K562 (cell line): ENCODE measurements at regions not wholly inside any gene's neighbourhood (a gene's known extent, or its start where the extent isn't known, plus 50 kb on each side); places are given as distances from the start of the nearest gene placed in this dataset.

Source experiments
- ATAC-seq: fragments of 200-7000 bp; cut with Tn5 transposase; 3 replicates; pipeline ENCODE4 v1.9.1; 2020; ENCODE audit warnings: moderate library complexity
- BruUV-seq: library from RNA; stranded (reverse); fragments of 400-500 nt; replicated peaks from 2 replicates; lab custom pipeline; 2021; lab: Mats Ljungman, UMichigan
- CTCF ChIA-PET: fragments of 300-600 bp; formaldehyde crosslinking; extraction: SDS; loops from one replicate; lab custom pipeline; 2021; ENCODE audit warnings: low intra/inter-chr PET ratio; lab: Yijun Ruan, JAX
- POLR2A ChIA-PET: fragments of 300-600, 350-650 bp; sonication (Branson Sonifier 250); formaldehyde crosslinking; extraction: SDS; loops from one replicate; lab custom pipeline; 2021; ENCODE audit warnings: antibody characterized with exemption, inconsistent platforms; lab: Yijun Ruan, JAX
- DNase-seq, 4 experiments: peaks; one replicate each; pipeline versions ENCODE4 v3.0.0 to v3.0.0-alpha.2; 2011 to 2018; ENCODE audit warnings: low spot score in 3 of 4, mixed read lengths in 3 of 4; ENCODE audit errors: extremely low read depth in 1 of 4
- FAIRE-seq: peaks from 2 replicates; lab custom pipeline; 2011; peaks lifted over from hg19 to GRCh38; lab: Jason Lieb, UNC
- H2AFZ ChIP-seq: 2 replicates; pipeline ENCODE4 v1.6.0; 2011; ENCODE audit warnings: low read depth, low read length, control low read depth, inconsistent platforms
- H3K27ac ChIP-seq: fragments of 200-600 bp; 3 replicates; pipeline ENCODE4 v1.8.0; 2011; ENCODE audit warnings: low read depth, mild to moderate bottlenecking, control low read depth, inconsistent platforms, low read length, moderate library complexity, mixed read lengths; ENCODE audit errors: extremely low read depth
- H3K27me3 ChIP-seq, 2 experiments: fragments of 300-600 bp in 1 of 2; 2 replicates in 1 of 2; 3 replicates in 1 of 2; pipeline versions ENCODE4 v1.6.0 to v1.8.0; 2011; ENCODE audit warnings: inconsistent platforms in 2 of 2, low read length in 2 of 2, mild to moderate bottlenecking in 1 of 2, mixed read lengths in 1 of 2, moderate library complexity in 1 of 2; ENCODE audit not compliant: control insufficient read depth in 2 of 2, insufficient read depth in 2 of 2
- H3K36me3 ChIP-seq: fragments of 300-600 bp; 3 replicates; pipeline ENCODE4 v1.8.0; 2011; ENCODE audit warnings: mild to moderate bottlenecking, low read length, inconsistent platforms; ENCODE audit not compliant: control insufficient read depth, insufficient read depth
- H3K4me1 ChIP-seq, 2 experiments: fragments of 200-600 bp in 1 of 2; replicated peaks in 1 of 2; 2 replicates in 1 of 2; 3 replicates in 1 of 2; pipeline versions ENCODE4 v1.5.1 to v1.8.0; 2011; ENCODE audit warnings: inconsistent platforms in 2 of 2, low read length in 2 of 2, mild to moderate bottlenecking in 1 of 2, mixed read lengths in 1 of 2, moderate library complexity in 1 of 2; ENCODE audit not compliant: control insufficient read depth in 2 of 2, insufficient read depth in 2 of 2
- H3K4me2 ChIP-seq: 2 replicates; pipeline ENCODE4 v1.6.1; 2011; ENCODE audit warnings: low read length, control low read depth, inconsistent platforms, mixed read lengths; ENCODE audit not compliant: insufficient read depth
- H3K4me3 ChIP-seq: fragments of 200-600 bp; sonication (generic), shearing (Covaris generic); 2 replicates; pipeline ENCODE4 v1.5.1; 2016; ENCODE audit warnings: control low read depth, inconsistent platforms
- H3K79me2 ChIP-seq: fragments of 200-600 bp; 3 replicates; pipeline ENCODE4 v1.8.0; 2011; ENCODE audit warnings: low read length, inconsistent platforms; ENCODE audit not compliant: control insufficient read depth, insufficient read depth
- H3K9ac ChIP-seq, 2 experiments: 2 replicates each; pipeline versions ENCODE4 v1.6.0 to v1.6.1; 2011; ENCODE audit warnings: low read depth in 2 of 2, low read length in 2 of 2, control low read depth in 1 of 2, inconsistent platforms in 1 of 2, mild to moderate bottlenecking in 1 of 2, mixed read lengths in 1 of 2; ENCODE audit not compliant: insufficient read depth in 1 of 2
- H3K9me1 ChIP-seq: one replicate; pipeline ENCODE4 v1.6.0; 2011; ENCODE audit warnings: inconsistent platforms, mild to moderate bottlenecking, low read length, moderate library complexity; ENCODE audit not compliant: control insufficient read depth, insufficient read depth
- H3K9me3 ChIP-seq: replicated peaks from 2 replicates; pipeline ENCODE4 v1.5.1; 2011; ENCODE audit warnings: low read depth, low read length, inconsistent platforms; ENCODE audit not compliant: control insufficient read depth, insufficient read depth
- H4K20me1 ChIP-seq: replicated peaks from 2 replicates; pipeline ENCODE4 v1.6.1; 2011; ENCODE audit warnings: low read length, inconsistent platforms, mixed read lengths; ENCODE audit not compliant: control insufficient read depth, insufficient read depth
- GTF2F1 ChIP-seq: IDR thresholded peaks from 2 replicates; pipeline ENCODE4 v1.6.1; 2011; ENCODE audit warnings: low read depth, low read length, improper control_type of control experiment
- MYBL2 ChIP-seq, 2 experiments: fragments of 450-650 bp in 1 of 2; sonication (generic) in 1 of 2; formaldehyde crosslinking in 1 of 2; IDR thresholded peaks; 2 replicates each; pipeline versions ENCODE4 v1.6.1 to v1.8.1; 2017 to 2022; ENCODE audit warnings: borderline replicate concordance in 1 of 2, inconsistent platforms in 1 of 2, low read depth in 1 of 2, mild to moderate bottlenecking in 1 of 2, missing genetic modification reagents in 1 of 2, moderate library complexity in 1 of 2
- NCOA4 ChIP-seq: fragments of 450-650 bp; IDR thresholded peaks from 2 replicates; pipeline ENCODE4 v1.6.1; 2018; ENCODE audit warnings: mild to moderate bottlenecking; ENCODE audit not compliant: partially characterized antibody
- NR1H2 ChIP-seq: sonication (generic); formaldehyde crosslinking; IDR thresholded peaks from 2 replicates; pipeline ENCODE4 v1.4.0; 2020; ENCODE audit warnings: mild to moderate bottlenecking, missing genetic modification reagents
- RAD51 ChIP-seq: fragments of 450-650 bp; IDR thresholded peaks from 2 replicates; pipeline ENCODE4 v1.7.1; 2016; ENCODE audit warnings: low read depth, mild to moderate bottlenecking, borderline replicate concordance
- RBFOX2 ChIP-seq: fragments of 200-400 bp; formaldehyde crosslinking; IDR thresholded peaks from 2 replicates; pipeline ENCODE4 v1.6.1; 2017; ENCODE audit warnings: low read depth, mild to moderate bottlenecking, low read length, moderate library complexity
- TEAD2 ChIP-seq: fragments of 450-650 bp; IDR thresholded peaks from 2 replicates; pipeline ENCODE4 v1.6.1; 2016; ENCODE audit warnings: missing genetic modification characterization, control low read depth, missing compliant biosample characterization
- XRCC5 ChIP-seq: fragments of 200-400 bp; formaldehyde crosslinking; IDR thresholded peaks from 2 replicates; pipeline ENCODE4 v1.6.1; 2017; ENCODE audit warnings: low read depth, mild to moderate bottlenecking, low read length
- ZNF282 ChIP-seq: sonication (generic); formaldehyde crosslinking; IDR thresholded peaks from 2 replicates; pipeline ENCODE4 v1.8.1; 2023; ENCODE audit warnings: missing genetic modification reagents
- WGBS: fragments of 100-300 bp; shearing (Covaris generic); methylation state at CpG from one replicate; pipeline ENCODE4 v1.1.6; 2016; ENCODE audit warnings: low coverage, mixed read lengths; ENCODE audit not compliant: insufficient coverage; ENCODE audit errors: missing lambda C conversion rate; 5-methylcytosine and 5-hydroxymethylcytosine counted together
- in situ Hi-C: fragments of 300-500 bp; cut with MboI; formaldehyde crosslinking; loops from 4 replicates; pipeline ENCODE4 v1.15.0; 2018; ENCODE audit warnings: inconsistent platforms, mixed read lengths
- intact Hi-C: fragments of 100-400 bp; cut with micrococcal nuclease; formaldehyde crosslinking; loops from 2 replicates; pipeline ENCODE4 v1.14.2; 2022
- TF ChIP-seq, protein P1 (sequence below): sonication (generic); formaldehyde crosslinking; IDR thresholded peaks from 2 replicates; pipeline ENCODE4 v1.8.1; 2023; ENCODE audit warnings: mild to moderate bottlenecking, missing genetic modification reagents
- TF ChIP-seq, protein P2 (sequence below): fragments of 250-450 bp; sonication (Bioruptor Pico); IDR thresholded peaks from 2 replicates; pipeline ENCODE4 v1.8.0; 2021; ENCODE audit warnings: moderate library complexity, mild to moderate bottlenecking, inconsistent platforms
- TF ChIP-seq, protein P3 (sequence below): IDR thresholded peaks from 3 replicates; pipeline ENCODE4 v1.6.1; 2011; ENCODE audit warnings: borderline replicate concordance, mild to moderate bottlenecking, moderate library complexity; ENCODE audit not compliant: insufficient read length; ENCODE audit errors: extremely low read depth
- TF ChIP-seq, protein P4 (sequence below): fragments of 450-650 bp; IDR thresholded peaks from 2 replicates; pipeline ENCODE4 v1.6.1; 2016; ENCODE audit warnings: missing biosample characterization, missing genetic modification characterization

DNA sequence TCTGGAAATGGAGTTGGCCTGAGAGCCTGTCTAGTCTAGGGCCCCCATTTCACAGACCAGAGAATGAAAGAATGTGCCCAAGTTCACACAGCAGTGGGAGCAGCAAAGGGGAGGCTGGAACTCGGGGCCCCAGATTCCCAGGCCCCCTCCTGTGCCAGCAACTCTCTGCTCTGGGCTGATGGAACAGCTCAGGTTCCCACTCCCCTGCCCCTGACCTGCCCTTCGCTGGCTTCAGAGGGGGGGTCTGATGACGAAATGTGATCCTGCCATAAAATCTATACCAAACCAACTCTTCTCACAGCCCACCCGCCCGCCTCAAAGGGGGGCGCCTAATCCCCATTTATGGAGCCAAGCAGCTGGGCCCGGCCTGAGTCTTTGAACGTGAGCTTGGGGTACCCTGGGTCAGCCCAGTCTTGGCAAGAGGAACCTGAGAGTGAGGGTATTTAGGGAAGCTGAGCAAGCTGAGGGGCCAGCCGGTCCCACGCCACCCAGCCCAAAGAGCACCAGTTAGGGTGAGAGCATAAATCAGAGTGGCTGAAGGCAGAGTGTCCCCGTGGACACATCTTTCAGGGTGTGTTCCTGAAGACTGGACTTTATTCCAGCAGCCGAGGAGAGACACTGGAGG, 65.0 kb downstream of the FOXD2 start:
- peaks cover 0 to 4% of the 10 kb centered on the region in 2 experiments; a peak in 3 of 5 replicates for H3K4me1 ChIP-seq
- H3K79me2 ChIP-seq, result no peaks in the 10 kb centered on the region
- peaks cover 6% of the 10 kb centered on the region; the same call in 1 of the 2 replicates for H4K20me1 ChIP-seq
- no peak for FAIRE-seq
- H3K4me2 ChIP-seq, result no peak overlapping the region
- DNase-seq, result no peak
- in situ Hi-C loops, result no loop called here
- intact Hi-C loops, result no loop called here
- ChIA-PET CTCF (no interaction called here), POLR2A (interaction anchor here (0.6 kb wide), 1 partner anchor 1480 kb away, joined by 5 read pairs; no protein-coding TSS in a partner anchor)
- no peaks in the 10 kb centered on the region for H3K9me1 ChIP-seq
- ATAC-seq, result no peak
- H3K36me3 ChIP-seq, result no peaks in the 10 kb centered on the region
- H3K9ac ChIP-seq, result no peak overlapping the region
- H3K27me3 ChIP-seq, result peaks cover 10 to 27% of the 10 kb centered on the region in 2 experiments; a peak in 4 of 5 replicates
- no peaks in the 10 kb centered on the region for H3K9me3 ChIP-seq
- 1% methylated on average over 12 of the region's 12 CpGs for WGBS
- no peak overlapping the region for H2AFZ ChIP-seq
- H3K27ac ChIP-seq, result no peak overlapping the region
- no peak overlapping the region for H3K4me3 ChIP-seq
- no TSS peak for BruUV-seq
- TF ChIP-seq XRCC5 (no peak), NR1H2 (CRISPR knock-in tag) (no peak), RBFOX2 (no peak), TEAD2 (no peak), ZNF282 (CRISPR knock-in tag) (no peak), MYBL2 (IDR thresholded peaks at IDR 0.05; ENCODE audit: low read depth) (no peak), MYBL2 (CRISPR knock-in tag; IDR thresholded peaks at IDR 0.05; ENCODE audit: borderline replicate concordance) (no peak), NCOA4 (no peak), RAD51 (no peak), GTF2F1 (no peak)
- TF ChIP-seq, protein P1, sequence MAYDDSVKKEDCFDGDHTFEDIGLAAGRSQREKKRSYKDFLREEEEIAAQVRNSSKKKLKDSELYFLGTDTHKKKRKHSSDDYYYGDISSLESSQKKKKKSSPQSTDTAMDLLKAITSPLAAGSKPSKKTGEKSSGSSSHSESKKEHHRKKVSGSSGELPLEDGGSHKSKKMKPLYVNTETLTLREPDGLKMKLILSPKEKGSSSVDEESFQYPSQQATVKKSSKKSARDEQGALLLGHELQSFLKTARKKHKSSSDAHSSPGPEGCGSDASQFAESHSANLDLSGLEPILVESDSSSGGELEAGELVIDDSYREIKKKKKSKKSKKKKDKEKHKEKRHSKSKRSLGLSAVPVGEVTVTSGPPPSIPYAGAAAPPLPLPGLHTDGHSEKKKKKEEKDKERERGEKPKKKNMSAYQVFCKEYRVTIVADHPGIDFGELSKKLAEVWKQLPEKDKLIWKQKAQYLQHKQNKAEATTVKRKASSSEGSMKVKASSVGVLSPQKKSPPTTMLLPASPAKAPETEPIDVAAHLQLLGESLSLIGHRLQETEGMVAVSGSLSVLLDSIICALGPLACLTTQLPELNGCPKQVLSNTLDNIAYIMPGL (CRISPR knock-in tag), result no peak
- TF ChIP-seq, protein P2, sequence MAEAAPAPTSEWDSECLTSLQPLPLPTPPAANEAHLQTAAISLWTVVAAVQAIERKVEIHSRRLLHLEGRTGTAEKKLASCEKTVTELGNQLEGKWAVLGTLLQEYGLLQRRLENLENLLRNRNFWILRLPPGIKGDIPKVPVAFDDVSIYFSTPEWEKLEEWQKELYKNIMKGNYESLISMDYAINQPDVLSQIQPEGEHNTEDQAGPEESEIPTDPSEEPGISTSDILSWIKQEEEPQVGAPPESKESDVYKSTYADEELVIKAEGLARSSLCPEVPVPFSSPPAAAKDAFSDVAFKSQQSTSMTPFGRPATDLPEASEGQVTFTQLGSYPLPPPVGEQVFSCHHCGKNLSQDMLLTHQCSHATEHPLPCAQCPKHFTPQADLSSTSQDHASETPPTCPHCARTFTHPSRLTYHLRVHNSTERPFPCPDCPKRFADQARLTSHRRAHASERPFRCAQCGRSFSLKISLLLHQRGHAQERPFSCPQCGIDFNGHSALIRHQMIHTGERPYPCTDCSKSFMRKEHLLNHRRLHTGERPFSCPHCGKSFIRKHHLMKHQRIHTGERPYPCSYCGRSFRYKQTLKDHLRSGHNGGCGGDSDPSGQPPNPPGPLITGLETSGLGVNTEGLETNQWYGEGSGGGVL (CRISPR knock-in tag), result no peak
- TF ChIP-seq, protein P3, sequence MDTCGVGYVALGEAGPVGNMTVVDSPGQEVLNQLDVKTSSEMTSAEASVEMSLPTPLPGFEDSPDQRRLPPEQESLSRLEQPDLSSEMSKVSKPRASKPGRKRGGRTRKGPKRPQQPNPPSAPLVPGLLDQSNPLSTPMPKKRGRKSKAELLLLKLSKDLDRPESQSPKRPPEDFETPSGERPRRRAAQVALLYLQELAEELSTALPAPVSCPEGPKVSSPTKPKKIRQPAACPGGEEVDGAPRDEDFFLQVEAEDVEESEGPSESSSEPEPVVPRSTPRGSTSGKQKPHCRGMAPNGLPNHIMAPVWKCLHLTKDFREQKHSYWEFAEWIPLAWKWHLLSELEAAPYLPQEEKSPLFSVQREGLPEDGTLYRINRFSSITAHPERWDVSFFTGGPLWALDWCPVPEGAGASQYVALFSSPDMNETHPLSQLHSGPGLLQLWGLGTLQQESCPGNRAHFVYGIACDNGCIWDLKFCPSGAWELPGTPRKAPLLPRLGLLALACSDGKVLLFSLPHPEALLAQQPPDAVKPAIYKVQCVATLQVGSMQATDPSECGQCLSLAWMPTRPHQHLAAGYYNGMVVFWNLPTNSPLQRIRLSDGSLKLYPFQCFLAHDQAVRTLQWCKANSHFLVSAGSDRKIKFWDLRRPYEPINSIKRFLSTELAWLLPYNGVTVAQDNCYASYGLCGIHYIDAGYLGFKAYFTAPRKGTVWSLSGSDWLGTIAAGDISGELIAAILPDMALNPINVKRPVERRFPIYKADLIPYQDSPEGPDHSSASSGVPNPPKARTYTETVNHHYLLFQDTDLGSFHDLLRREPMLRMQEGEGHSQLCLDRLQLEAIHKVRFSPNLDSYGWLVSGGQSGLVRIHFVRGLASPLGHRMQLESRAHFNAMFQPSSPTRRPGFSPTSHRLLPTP, result no peak
- TF ChIP-seq, protein P4, sequence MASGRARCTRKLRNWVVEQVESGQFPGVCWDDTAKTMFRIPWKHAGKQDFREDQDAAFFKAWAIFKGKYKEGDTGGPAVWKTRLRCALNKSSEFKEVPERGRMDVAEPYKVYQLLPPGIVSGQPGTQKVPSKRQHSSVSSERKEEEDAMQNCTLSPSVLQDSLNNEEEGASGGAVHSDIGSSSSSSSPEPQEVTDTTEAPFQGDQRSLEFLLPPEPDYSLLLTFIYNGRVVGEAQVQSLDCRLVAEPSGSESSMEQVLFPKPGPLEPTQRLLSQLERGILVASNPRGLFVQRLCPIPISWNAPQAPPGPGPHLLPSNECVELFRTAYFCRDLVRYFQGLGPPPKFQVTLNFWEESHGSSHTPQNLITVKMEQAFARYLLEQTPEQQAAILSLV (tag), result no peak
